CD4-positive, CD25-positive, alpha-beta regulatory T cell (primary cell): ENCODE measurements at regions not wholly inside any gene's neighbourhood (a gene's known extent, or its start where the extent isn't known, plus 50 kb on each side); places are given as distances from the start of the nearest gene placed in this dataset.
"Not testable (repeated sequence)": the region's sequence is repeated elsewhere in the genome, so short reads cannot be mapped to it uniquely, and the experiment has no call there.

ENCODE experiments used
- ATAC-seq, 2 donors: fragments of 150-1000 bp; cut with Tn5 transposase; one replicate each; pipeline ENCODE4 v1.10.0; 2021; ENCODE audit warnings: low read depth in 2 of 2, moderate number of reproducible peaks in 2 of 2, moderate library complexity in 1 of 2
- DNase-seq, 3 donors: peaks; one replicate each; pipeline versions ENCODE4 v3.0.0 to v3.0.0-alpha.2; 2012 to 2022; ENCODE audit warnings: mixed read lengths in 1 of 3
- H3K27ac ChIP-seq: one replicate; pipeline ENCODE4 v1.7.0; 2013; ENCODE audit warnings: mild to moderate bottlenecking, low read length; ENCODE audit not compliant: insufficient read depth, poor library complexity, severe bottlenecking
- H3K27me3 ChIP-seq: one replicate; pipeline ENCODE4 v1.7.0; 2013; ENCODE audit warnings: low read length; ENCODE audit not compliant: control insufficient read depth, insufficient read depth
- H3K36me3 ChIP-seq: one replicate; pipeline ENCODE4 v1.7.0; 2013; ENCODE audit warnings: mild to moderate bottlenecking, low read length, moderate library complexity; ENCODE audit not compliant: control insufficient read depth, insufficient read depth
- H3K4me1 ChIP-seq: 2 replicates; pipeline ENCODE4 v1.7.0; 2013; ENCODE audit warnings: mild to moderate bottlenecking, low read length; ENCODE audit not compliant: insufficient read depth, control insufficient read depth, poor library complexity, severe bottlenecking
- H3K4me3 ChIP-seq: one replicate; pipeline ENCODE4 v1.7.0; 2013; ENCODE audit warnings: low read depth, mild to moderate bottlenecking, low read length, moderate library complexity
- H3K9me3 ChIP-seq, 2 experiments: 1 replicate in 1 of 2; 2 replicates in 1 of 2; pipeline ENCODE4 v1.7.0; 2013; ENCODE audit warnings: low read length in 2 of 2, mild to moderate bottlenecking in 1 of 2, moderate library complexity in 1 of 2; ENCODE audit not compliant: control insufficient read depth in 2 of 2
- H3K27ac Mint-ChIP-seq, 3 donors: one replicate each; pipeline ENCODE4 v1.8.0; 2020 to 2022; ENCODE audit warnings: mild to moderate bottlenecking in 3 of 3, mixed read lengths in 3 of 3, moderate library complexity in 2 of 3
- H3K27me3 Mint-ChIP-seq: one replicate; pipeline ENCODE4 v1.8.0; 2022; ENCODE audit warnings: mild to moderate bottlenecking, mixed read lengths
- H3K36me3 Mint-ChIP-seq: one replicate; pipeline ENCODE4 v1.8.0; 2020; ENCODE audit warnings: mixed read lengths
- H3K4me1 Mint-ChIP-seq, 4 donors: one replicate each; pipeline ENCODE4 v1.8.0; 2020 to 2022; ENCODE audit warnings: mixed read lengths in 4 of 4, mild to moderate bottlenecking in 1 of 4
- H3K4me3 Mint-ChIP-seq, 4 donors: one replicate each; pipeline ENCODE4 v1.8.0; 2020 to 2022; ENCODE audit warnings: mild to moderate bottlenecking in 4 of 4, mixed read lengths in 4 of 4, moderate library complexity in 3 of 4
- H3K9me3 Mint-ChIP-seq, 7 donors: one replicate each; pipeline ENCODE4 v1.8.0; 2020 to 2022; ENCODE audit warnings: mixed read lengths in 7 of 7, mild to moderate bottlenecking in 3 of 7, moderate library complexity in 2 of 7

GRCh38 chr20:48127964-48128363, 342.7 kb upstream of the SULF2 start:
- not testable (repeated sequence) for H3K4me1 Mint-ChIP-seq, H3K27ac Mint-ChIP-seq, H3K9me3 Mint-ChIP-seq, H3K4me3 Mint-ChIP-seq, H3K36me3 ChIP-seq, H3K9me3 ChIP-seq, H3K27me3 ChIP-seq, H3K4me3 ChIP-seq, H3K36me3 Mint-ChIP-seq, H3K4me1 ChIP-seq, H3K27ac ChIP-seq, DNase-seq, ATAC-seq
- H3K27me3 Mint-ChIP-seq, result peaks cover 10% of the 10 kb centered on the region

GRCh38 chr20:48127133-48127532, 341.9 kb upstream of the SULF2 start:
- H3K36me3 ChIP-seq, H3K4me3 Mint-ChIP-seq, ATAC-seq, H3K4me1 ChIP-seq, H3K9me3 Mint-ChIP-seq, H3K27me3 ChIP-seq, H3K36me3 Mint-ChIP-seq, H3K9me3 ChIP-seq, DNase-seq, H3K4me3 ChIP-seq, H3K27ac ChIP-seq, H3K4me1 Mint-ChIP-seq, H3K27me3 Mint-ChIP-seq, H3K27ac Mint-ChIP-seq: not testable (repeated sequence)

- H3K4me3 Mint-ChIP-seq, result no peak overlapping the region
- no peak overlapping the region for H3K27ac ChIP-seq
- DNase-seq, result no peak
- no peak overlapping the region for H3K27ac Mint-ChIP-seq
- no peaks in the 10 kb centered on the region for H3K27me3 Mint-ChIP-seq
- H3K36me3 Mint-ChIP-seq, result no peaks in the 10 kb centered on the region
- no peaks in the 10 kb centered on the region for H3K4me1 Mint-ChIP-seq
- H3K4me3 ChIP-seq, result no peak overlapping the region
- H3K9me3 Mint-ChIP-seq, result peaks cover 0 to 2% (median 0%) of the 10 kb centered on the region in 7 donors
- H3K36me3 ChIP-seq, result no peaks in the 10 kb centered on the region
- H3K9me3 ChIP-seq, result no peaks in the 10 kb centered on the region
- ATAC-seq, result no peak
- H3K4me1 ChIP-seq, result no peaks in the 10 kb centered on the region
- no peaks in the 10 kb centered on the region for H3K27me3 ChIP-seq
Measured at GRCh38 chr20:48126227-48126740, 341.0 kb upstream of the SULF2 start.

- Mint-ChIP-seq H3K9me3 (no peaks in the 10 kb centered on the region), H3K4me3 (no peak overlapping the region), H3K36me3 (no peaks in the 10 kb centered on the region), H3K27me3 (no peaks in the 10 kb centered on the region), H3K4me1 (no peaks in the 10 kb centered on the region), H3K27ac (no peak overlapping the region)
- H3K27me3 ChIP-seq, result no peaks in the 10 kb centered on the region
- no peaks in the 10 kb centered on the region for H3K9me3 ChIP-seq
- DNase-seq (no peak), ATAC-seq (no peak)
- H3K4me3 ChIP-seq, result no peak overlapping the region
- H3K27ac ChIP-seq, result no peak overlapping the region
- no peaks in the 10 kb centered on the region for H3K4me1 ChIP-seq
- no peaks in the 10 kb centered on the region for H3K36me3 ChIP-seq
Measured at GRCh38 chr20:48124960-48125359, 339.7 kb upstream of the SULF2 start.

- H3K4me3 Mint-ChIP-seq, result no peak overlapping the region
- Histone ChIP-seq H3K27me3 (no peaks in the 10 kb centered on the region), H3K36me3 (no peaks in the 10 kb centered on the region), H3K4me3 (no peak overlapping the region), H3K4me1 (no peaks in the 10 kb centered on the region), H3K27ac (no peak overlapping the region), H3K9me3 (no peaks in the 10 kb centered on the region)
- H3K27ac Mint-ChIP-seq, result no peak overlapping the region
- no peaks in the 10 kb centered on the region for H3K9me3 Mint-ChIP-seq
- H3K36me3 Mint-ChIP-seq, result no peaks in the 10 kb centered on the region
- no peaks in the 10 kb centered on the region for H3K27me3 Mint-ChIP-seq
- DNase-seq, result no peak
- no peak for ATAC-seq
- H3K4me1 Mint-ChIP-seq, result no peaks in the 10 kb centered on the region
Measured at GRCh38 chr20:48124181-48124782, 339.0 kb upstream of the SULF2 start.

- H3K4me1 Mint-ChIP-seq, result no peaks in the 10 kb centered on the region
- no peak overlapping the region for H3K27ac Mint-ChIP-seq
- H3K27me3 ChIP-seq, result no peaks in the 10 kb centered on the region
- no peaks in the 10 kb centered on the region for H3K9me3 ChIP-seq
- ATAC-seq (no peak), DNase-seq (no peak)
- peaks cover 0 to 3% (median 0%) of the 10 kb centered on the region in 7 donors for H3K9me3 Mint-ChIP-seq
- no peak overlapping the region for H3K27ac ChIP-seq
- H3K36me3 ChIP-seq, result no peaks in the 10 kb centered on the region
- H3K4me1 ChIP-seq, result no peaks in the 10 kb centered on the region
- H3K4me3 ChIP-seq, result no peak overlapping the region
- peaks cover 3% of the 10 kb centered on the region for H3K27me3 Mint-ChIP-seq
- H3K36me3 Mint-ChIP-seq, result no peaks in the 10 kb centered on the region
- no peak overlapping the region for H3K4me3 Mint-ChIP-seq
Measured at GRCh38 chr20:48120120-48120519, 334.8 kb upstream of the SULF2 start.

GRCh38 chr20:48119389-48119788, 334.1 kb upstream of the SULF2 start:
- H3K27me3 Mint-ChIP-seq, H3K27me3 ChIP-seq, H3K36me3 ChIP-seq, H3K27ac ChIP-seq, H3K4me3 Mint-ChIP-seq, H3K4me1 Mint-ChIP-seq, H3K9me3 ChIP-seq, H3K27ac Mint-ChIP-seq, DNase-seq, H3K4me1 ChIP-seq, H3K9me3 Mint-ChIP-seq, H3K36me3 Mint-ChIP-seq, H3K4me3 ChIP-seq, ATAC-seq: not testable (repeated sequence)

- Histone ChIP-seq H3K27me3 (peaks cover 2% of the 10 kb centered on the region), H3K4me3 (no peak overlapping the region), H3K36me3 (no peaks in the 10 kb centered on the region), H3K4me1 (no peaks in the 10 kb centered on the region), H3K27ac (no peak overlapping the region), H3K9me3 (no peaks in the 10 kb centered on the region)
- ATAC-seq (no peak), DNase-seq (no peak)
- no peak overlapping the region for H3K4me3 Mint-ChIP-seq
- H3K36me3 Mint-ChIP-seq, result no peaks in the 10 kb centered on the region
- H3K27me3 Mint-ChIP-seq, result peaks cover 4% of the 10 kb centered on the region
- no peak overlapping the region for H3K27ac Mint-ChIP-seq
- H3K9me3 Mint-ChIP-seq, result peaks cover 0 to 3% (median 0%) of the 10 kb centered on the region in 7 donors
- H3K4me1 Mint-ChIP-seq, result no peaks in the 10 kb centered on the region
Measured at GRCh38 chr20:48115502-48115901, 330.2 kb upstream of the SULF2 start.
